Epithelial cell of esophagus (primary cell): ENCODE measurements at regions not wholly inside any gene's neighbourhood (a gene's known extent, or its start where the extent isn't known, plus 50 kb on each side); places are given as distances from the start of the nearest gene placed in this dataset.

Experiments
- DNase-seq: peaks from one replicate; pipeline ENCODE4 v3.0.0; 2010; ENCODE audit warnings: low read depth
- H3K4me3 ChIP-seq: 2 replicates; pipeline ENCODE4 v1.5.1; 2011; ENCODE audit warnings: mild to moderate bottlenecking, low read length, control low read depth
- CTCF ChIP-seq: IDR thresholded peaks from 2 replicates; pipeline ENCODE4 v1.5.1; 2011; ENCODE audit warnings: low read depth, mild to moderate bottlenecking, low read length, control low read depth, inconsistent platforms; ENCODE audit not compliant: insufficient read depth; ENCODE audit errors: missing control alignments

GRCh38 chr16:79533292-79533691 lies 67.2 kb downstream of the MAF start:
- H3K4me3 ChIP-seq: no peak overlapping the region
- no peak for TF ChIP-seq CTCF
- no peak for DNase-seq

- no peak overlapping the region for H3K4me3 ChIP-seq
- no peak for DNase-seq
- TF ChIP-seq CTCF: no peak
Measured at GRCh38 chr16:79532785-79533184, 67.8 kb downstream of the MAF start.

GRCh38 chr16:79532273-79532672 lies 68.3 kb downstream of the MAF start:
- H3K4me3 ChIP-seq: no peak overlapping the region
- no peak for TF ChIP-seq CTCF
- no peak for DNase-seq

- H3K4me3 ChIP-seq: no peak overlapping the region
- no peak for DNase-seq
- TF ChIP-seq CTCF: no peak
Measured at GRCh38 chr16:79528338-79528737, 72.2 kb downstream of the MAF start.

GRCh38 chr16:79523971-79524370 lies 76.6 kb downstream of the MAF start:
- DNase-seq: no peak
- H3K4me3 ChIP-seq: no peak overlapping the region
- TF ChIP-seq CTCF: no peak

GRCh38 chr16:79519448-79519847 lies 81.1 kb downstream of the MAF start:
- DNase-seq: no peak
- no peak overlapping the region for H3K4me3 ChIP-seq
- no peak for TF ChIP-seq CTCF

- H3K4me3 ChIP-seq: no peak overlapping the region
- no peak for TF ChIP-seq CTCF
- DNase-seq: peak; percentile 16
Measured at GRCh38 chr16:79517156-79517555, 83.4 kb downstream of the MAF start.
